ENCODE measurements at regions not wholly inside any gene's neighbourhood (a gene's known extent, or its start where the extent isn't known, plus 50 kb on each side); places are given as distances from the start of the nearest gene placed in this dataset.

DNA sequence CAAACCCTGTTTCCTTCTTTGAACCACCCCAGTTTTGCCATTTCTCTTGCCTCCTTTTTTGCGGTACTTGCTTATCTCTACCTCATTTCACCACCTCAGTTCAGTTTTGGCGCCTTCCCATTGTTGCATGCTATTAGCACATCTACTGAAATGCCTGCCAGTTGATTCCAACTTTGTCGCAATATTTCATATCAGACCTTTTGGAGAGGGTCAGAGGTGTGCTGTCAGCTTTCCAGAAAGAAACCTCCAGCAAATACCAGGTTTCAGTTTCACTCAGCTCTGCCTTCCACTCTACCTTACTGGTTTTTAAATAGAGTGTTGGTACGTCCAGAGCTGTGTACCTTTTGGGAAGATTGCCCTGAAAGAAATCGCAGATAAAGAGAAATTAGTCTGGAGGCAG, 91.9 kb upstream of the CPEB2 start:
- FAIRE-seq = no peak
- peaks cover 13% of the 10 kb centered on the region for H3K4me1 ChIP-seq (ENCODE audit: control insufficient read depth, extremely low read depth, insufficient read depth, low read length)
- H3K36me3 ChIP-seq (ENCODE audit: control insufficient read depth in 2 of 2, extremely low read depth in 1 of 2, insufficient read depth in 2 of 2, low read length in 2 of 2) = no peaks in the 10 kb centered on the region
- H3K9me3 ChIP-seq (ENCODE audit: control insufficient read depth, low read depth, low read length) = no peaks in the 10 kb centered on the region
- DNase-seq (ENCODE audit: low read depth, low spot score) = no peak
- no peak overlapping the region for H3K27ac ChIP-seq (ENCODE audit: control insufficient read depth, insufficient read depth, low read length)
- no peaks in the 10 kb centered on the region for H3K79me2 ChIP-seq (ENCODE audit: control insufficient read depth, insufficient read depth, low read length)
- no peaks in the 10 kb centered on the region for H4K20me1 ChIP-seq (ENCODE audit: control insufficient read depth, extremely low read depth, insufficient read depth, low read length)
- no peak overlapping the region for H3K4me2 ChIP-seq (ENCODE audit: control insufficient read depth, extremely low read depth, insufficient read depth, low read depth, low read length)
- dilution Hi-C loops (cut with MboI; ENCODE audit: extremely low pct_ligation_motif_present, low sequenced_read_pairs) = no loop called here
- no peak overlapping the region for H3K4me3 ChIP-seq (ENCODE audit: control insufficient read depth in 2 of 3, extremely low read depth in 1 of 3, insufficient read depth in 2 of 3, low read depth in 1 of 3, low read length in 3 of 3)
- TF ChIP-seq, protein P1, sequence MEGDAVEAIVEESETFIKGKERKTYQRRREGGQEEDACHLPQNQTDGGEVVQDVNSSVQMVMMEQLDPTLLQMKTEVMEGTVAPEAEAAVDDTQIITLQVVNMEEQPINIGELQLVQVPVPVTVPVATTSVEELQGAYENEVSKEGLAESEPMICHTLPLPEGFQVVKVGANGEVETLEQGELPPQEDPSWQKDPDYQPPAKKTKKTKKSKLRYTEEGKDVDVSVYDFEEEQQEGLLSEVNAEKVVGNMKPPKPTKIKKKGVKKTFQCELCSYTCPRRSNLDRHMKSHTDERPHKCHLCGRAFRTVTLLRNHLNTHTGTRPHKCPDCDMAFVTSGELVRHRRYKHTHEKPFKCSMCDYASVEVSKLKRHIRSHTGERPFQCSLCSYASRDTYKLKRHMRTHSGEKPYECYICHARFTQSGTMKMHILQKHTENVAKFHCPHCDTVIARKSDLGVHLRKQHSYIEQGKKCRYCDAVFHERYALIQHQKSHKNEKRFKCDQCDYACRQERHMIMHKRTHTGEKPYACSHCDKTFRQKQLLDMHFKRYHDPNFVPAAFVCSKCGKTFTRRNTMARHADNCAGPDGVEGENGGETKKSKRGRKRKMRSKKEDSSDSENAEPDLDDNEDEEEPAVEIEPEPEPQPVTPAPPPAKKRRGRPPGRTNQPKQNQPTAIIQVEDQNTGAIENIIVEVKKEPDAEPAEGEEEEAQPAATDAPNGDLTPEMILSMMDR (optimal IDR thresholded peaks at IDR 0.05 in 1 of 3, IDR thresholded peaks at IDR 0.05 in 1 of 3, conservative IDR thresholded peaks at IDR 0.05 in 1 of 3; ENCODE audit: extremely low read depth in 1 of 3, insufficient read depth in 2 of 3, low read length in 3 of 3) = no peak
- no peaks in the 10 kb centered on the region for H3K27me3 ChIP-seq (ENCODE audit: control insufficient read depth, extremely low read depth, insufficient read depth, low read length)
- H3K9me1 ChIP-seq (ENCODE audit: control insufficient read depth, extremely low read depth, insufficient read depth, low read length) = no peaks in the 10 kb centered on the region
- H2AFZ ChIP-seq (ENCODE audit: control insufficient read depth, low read length) = no peak overlapping the region
- no peak overlapping the region for H3K9ac ChIP-seq (ENCODE audit: control insufficient read depth, extremely low read depth, insufficient read depth, low read length)

DNA sequence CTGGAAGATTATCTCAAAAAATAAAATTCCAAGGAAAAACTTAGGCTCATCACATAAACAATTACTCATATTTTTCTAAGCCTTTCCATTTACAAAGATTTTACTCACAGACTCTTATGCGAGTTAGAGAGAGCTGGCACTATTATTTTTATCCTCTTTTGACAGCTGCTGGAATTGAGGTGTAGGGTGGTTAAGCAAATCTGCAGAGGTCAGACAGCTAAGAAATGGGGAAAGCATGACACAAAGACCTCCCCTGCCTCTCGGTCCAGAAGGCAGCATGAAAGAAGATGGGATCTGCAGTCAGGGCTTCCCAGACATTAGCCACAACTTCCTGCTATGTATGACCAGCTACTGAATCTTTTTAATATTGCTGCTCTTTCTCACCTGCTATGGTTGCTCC, 89.9 kb upstream of the CPEB2 start:
- no peak for DNase-seq (ENCODE audit: low read depth, low spot score)
- Histone ChIP-seq H3K9ac (ENCODE audit: control insufficient read depth, extremely low read depth, insufficient read depth, low read length) (no peak overlapping the region), H3K79me2 (ENCODE audit: control insufficient read depth, insufficient read depth, low read length) (no peaks in the 10 kb centered on the region), H3K9me1 (ENCODE audit: control insufficient read depth, extremely low read depth, insufficient read depth, low read length) (no peaks in the 10 kb centered on the region), H3K36me3 (ENCODE audit: control insufficient read depth in 2 of 2, extremely low read depth in 1 of 2, insufficient read depth in 2 of 2, low read length in 2 of 2) (no peaks in the 10 kb centered on the region), H3K9me3 (ENCODE audit: control insufficient read depth, low read depth, low read length) (no peaks in the 10 kb centered on the region), H3K4me1 (ENCODE audit: control insufficient read depth, extremely low read depth, insufficient read depth, low read length) (peaks cover 17% of the 10 kb centered on the region), H3K4me2 (ENCODE audit: control insufficient read depth, extremely low read depth, insufficient read depth, low read depth, low read length) (no peak overlapping the region), H3K27ac (ENCODE audit: control insufficient read depth, insufficient read depth, low read length) (no peak overlapping the region), H4K20me1 (ENCODE audit: control insufficient read depth, extremely low read depth, insufficient read depth, low read length) (no peaks in the 10 kb centered on the region), H3K27me3 (ENCODE audit: control insufficient read depth, extremely low read depth, insufficient read depth, low read length) (no peaks in the 10 kb centered on the region), H2AFZ (ENCODE audit: control insufficient read depth, low read length) (no peak overlapping the region), H3K4me3 (ENCODE audit: control insufficient read depth in 2 of 3, extremely low read depth in 1 of 3, insufficient read depth in 2 of 3, low read depth in 1 of 3, low read length in 3 of 3) (no peak overlapping the region)
- FAIRE-seq = no peak
- TF ChIP-seq, protein P1 (optimal IDR thresholded peaks at IDR 0.05 in 1 of 3, IDR thresholded peaks at IDR 0.05 in 1 of 3, conservative IDR thresholded peaks at IDR 0.05 in 1 of 3; ENCODE audit: extremely low read depth in 1 of 3, insufficient read depth in 2 of 3, low read length in 3 of 3) = no peak
- no peak for TF ChIP-seq EZH2 (IDR thresholded peaks at IDR 0.05; ENCODE audit: low read length)
- dilution Hi-C loops (cut with MboI; ENCODE audit: extremely low pct_ligation_motif_present, low sequenced_read_pairs) = no loop called here
